D341Med (cell line): ENCODE measurements at regions not wholly inside any gene's neighbourhood (a gene's known extent, or its start where the extent isn't known, plus 50 kb on each side); places are given as distances from the start of the nearest gene placed in this dataset.
"Not testable (repeated sequence)": the region's sequence is repeated elsewhere in the genome, so short reads cannot be mapped to it uniquely, and the experiment has no call there.

Experiments
- DNase-seq: peaks from one replicate; pipeline ENCODE4 v3.0.0; 2012; ENCODE audit warnings: low spot score

DNA sequence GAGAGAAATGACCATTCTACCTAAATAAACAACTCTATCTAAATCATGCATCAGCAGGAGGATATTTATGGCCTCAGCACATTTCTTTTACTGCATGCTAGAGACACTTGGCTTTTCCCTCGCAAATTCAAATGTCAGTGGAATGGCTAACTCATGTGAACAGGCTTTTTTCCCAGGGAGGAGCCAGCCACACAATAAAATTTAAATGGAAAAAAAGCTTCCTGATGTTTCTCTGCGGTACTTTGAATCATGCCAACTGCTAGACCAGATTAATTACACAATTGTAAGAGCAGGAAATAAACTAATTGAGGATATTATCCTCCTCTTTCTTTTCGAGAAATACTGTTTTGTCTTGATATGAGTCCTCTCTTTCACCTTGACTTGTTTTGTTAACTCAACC, 676.3 kb downstream of the IRS1 start:
- no peak for DNase-seq

DNA sequence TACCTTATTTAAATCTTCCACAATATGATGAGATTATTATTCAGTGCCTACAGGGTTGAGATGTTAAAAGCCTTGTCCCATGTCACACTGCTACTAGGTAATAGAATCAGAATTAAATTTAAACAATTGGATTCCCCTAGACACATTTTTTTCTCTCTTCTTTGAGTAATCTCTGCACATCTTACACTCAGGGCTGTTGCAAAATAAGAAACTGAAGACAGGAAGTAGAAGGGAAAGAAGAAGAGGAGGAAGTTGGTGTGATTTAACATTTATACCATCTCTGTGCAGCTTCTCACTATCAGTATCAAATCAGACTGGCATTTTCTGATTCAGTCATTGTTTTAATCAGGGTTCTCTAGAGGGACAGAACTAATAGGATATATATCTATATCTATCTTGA, 677.6 kb downstream of the IRS1 start:
- no peak for DNase-seq

GRCh38 chr2:226121046-226121738, 678.4 kb downstream of the IRS1 start:
- DNase-seq: no peak

DNA sequence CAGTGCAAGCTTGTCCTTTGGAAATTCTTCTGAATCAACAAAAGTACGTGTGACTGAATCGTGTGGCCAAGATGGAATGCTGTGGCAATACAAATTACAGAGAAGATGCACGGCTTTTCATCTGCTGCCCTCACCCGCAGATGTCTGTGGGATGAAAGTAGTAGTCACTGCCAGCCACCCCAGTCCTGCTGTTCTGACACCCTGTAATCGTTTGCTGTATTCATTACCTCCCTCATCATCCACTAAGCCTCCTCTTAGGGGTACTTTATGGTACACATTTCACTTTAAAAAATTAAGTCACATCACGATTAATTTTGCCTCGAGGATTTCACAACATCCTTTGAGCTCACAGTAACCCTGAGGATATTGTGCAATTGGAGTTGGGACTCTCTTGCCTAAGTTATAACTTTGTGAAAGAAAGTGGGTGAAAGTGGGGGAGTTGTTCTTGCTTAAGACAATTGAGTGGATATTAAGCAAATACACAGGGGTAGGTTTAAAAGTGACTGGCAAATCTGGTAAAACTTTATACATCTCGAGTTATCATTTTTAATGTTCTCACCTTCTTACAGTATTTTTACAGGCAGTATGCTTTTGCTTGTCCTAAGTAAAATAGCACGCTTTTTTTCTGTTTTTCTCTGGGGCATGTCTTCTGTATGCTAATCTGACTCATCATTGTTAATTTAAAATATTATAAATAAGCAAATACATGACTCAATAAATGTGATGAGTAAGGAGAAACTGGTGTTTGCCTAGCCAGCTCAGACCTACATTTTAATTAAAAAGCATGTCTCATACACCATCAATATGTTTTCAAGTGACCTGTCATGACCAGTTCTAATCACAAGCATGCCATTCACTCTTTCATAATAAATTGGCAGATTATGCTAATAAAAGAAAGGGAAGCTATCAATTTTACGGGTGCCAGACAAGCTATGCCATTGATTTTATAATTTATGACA, 680.9 kb downstream of the IRS1 start:
- no peak for DNase-seq

DNA sequence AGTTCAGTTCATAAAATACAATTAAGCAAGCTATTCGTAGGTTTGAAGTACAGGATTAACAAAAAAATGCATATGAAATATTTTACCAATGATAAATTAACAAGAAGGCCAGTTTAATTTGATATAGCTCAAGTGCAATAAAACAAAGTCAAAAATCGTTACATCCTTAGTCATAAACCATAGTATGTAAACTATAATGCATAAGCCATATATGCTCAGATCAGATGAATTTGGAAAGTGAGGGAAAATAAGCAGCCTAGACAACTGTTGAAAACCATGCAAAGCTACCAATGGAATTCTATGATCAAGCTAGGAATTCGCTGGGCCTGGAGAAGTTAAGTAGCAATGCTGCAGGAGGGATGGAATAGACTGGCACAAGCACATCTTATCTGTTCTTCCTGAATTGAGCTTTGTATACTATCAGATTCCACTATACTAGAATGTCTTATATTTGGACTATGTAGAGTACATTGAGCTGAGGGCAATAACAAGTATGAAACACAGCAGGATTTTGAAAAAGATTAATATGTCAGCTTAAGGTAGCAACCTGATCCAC, 682.0 kb downstream of the IRS1 start:
- no peak for DNase-seq

GRCh38 chr2:226116346-226116745, 683.3 kb downstream of the IRS1 start:
- DNase-seq: no peak

DNA sequence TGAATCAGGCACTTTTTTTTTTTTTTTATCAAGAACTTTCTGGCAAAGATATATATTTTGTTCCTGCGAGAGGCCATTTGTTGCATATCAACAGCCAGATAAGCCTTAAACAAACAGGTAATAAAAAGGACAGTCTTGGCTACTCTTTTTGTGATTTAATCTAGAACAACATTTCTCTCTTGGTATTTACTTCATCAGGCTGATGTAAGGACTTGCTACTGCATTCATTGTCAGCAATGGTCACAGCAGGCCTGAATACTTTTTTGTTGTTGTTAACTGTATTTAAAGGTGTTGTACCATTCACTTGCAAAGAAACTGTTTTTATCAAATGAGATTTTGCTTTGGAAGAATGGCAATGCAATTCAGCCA, 683.8 kb downstream of the IRS1 start:
- no peak for DNase-seq

DNA sequence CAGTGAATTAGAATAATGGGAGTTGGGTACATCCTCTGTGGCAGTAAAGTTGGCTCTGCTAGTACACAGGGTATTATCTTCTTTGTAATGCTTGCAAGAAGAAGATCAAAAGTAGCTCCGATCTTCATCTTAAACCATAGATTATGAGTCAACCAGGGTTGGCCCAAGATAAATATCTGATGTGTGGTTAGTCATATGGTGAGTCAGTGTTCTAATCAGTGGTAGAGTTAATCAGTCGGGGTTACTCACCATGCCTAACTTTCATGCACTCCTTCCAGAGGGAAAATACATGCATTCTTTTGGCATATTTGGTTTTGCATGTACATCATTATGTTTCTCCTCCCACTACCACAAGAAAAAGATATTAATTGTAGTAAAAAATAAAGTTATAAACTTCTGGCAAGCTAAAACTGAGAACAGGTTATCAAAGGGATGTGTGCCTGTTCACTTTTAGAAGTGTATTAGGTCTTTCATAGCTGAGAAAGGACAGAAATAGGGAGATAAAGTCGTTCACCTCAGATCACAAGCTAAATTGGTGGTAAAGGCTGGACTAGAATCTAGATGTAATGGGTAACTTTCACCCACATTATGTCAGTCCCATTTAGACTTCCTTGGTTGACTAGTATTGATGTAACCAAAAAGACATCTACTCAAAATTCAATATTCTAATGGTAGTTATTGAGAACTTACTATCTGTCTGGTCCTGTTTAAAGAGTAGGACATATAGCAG, 684.4 kb downstream of the IRS1 start:
- no peak for DNase-seq

- DNase-seq: no peak
Measured at GRCh38 chr2:226114436-226114835, 685.2 kb downstream of the IRS1 start.

DNA sequence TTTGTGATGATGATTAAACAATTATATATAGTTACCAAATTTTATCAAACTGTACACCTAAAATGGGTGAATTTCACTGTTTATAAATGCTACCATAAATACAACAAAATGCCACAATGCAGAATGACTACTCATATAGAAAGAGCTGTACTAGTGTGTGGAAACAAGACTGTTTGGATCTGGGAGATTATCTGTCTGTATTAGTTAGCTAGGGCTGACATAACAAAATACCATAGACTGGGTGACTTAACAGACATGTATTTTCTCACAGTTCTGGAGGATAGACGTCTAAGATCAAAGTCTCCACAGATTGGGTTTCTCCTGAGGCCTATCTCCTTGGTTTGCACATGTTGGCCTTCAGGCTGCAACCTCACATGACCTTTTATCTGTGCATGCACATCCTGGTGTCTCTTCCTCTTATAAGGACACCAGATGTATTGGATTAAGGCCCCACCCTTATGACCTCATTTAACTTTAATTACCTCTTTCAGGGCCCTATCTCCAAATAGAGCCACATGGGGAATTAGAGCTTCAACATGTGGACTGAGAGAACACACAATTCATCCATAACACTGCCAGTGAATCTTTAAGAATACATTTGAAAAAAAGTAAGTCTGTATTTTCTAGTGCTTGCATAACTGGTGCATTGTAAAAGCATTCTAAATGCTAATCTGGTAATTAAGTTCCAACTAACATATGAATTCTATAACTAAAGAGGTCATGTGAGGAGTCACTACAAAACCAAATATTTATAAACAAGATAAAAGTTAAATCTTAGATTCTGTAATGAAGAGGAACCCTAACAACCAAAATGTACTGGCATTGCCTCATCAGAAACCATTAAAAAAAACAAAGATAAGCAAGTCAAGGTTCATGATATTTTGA, 699.6 kb downstream of the NYAP2 start:
- no peak for DNase-seq

GRCh38 chr2:226095058-226095457, 695.5 kb downstream of the NYAP2 start:
- no peak for DNase-seq

- DNase-seq: no peak
Measured at GRCh38 chr2:226093364-226093763, 693.9 kb downstream of the NYAP2 start.

DNA sequence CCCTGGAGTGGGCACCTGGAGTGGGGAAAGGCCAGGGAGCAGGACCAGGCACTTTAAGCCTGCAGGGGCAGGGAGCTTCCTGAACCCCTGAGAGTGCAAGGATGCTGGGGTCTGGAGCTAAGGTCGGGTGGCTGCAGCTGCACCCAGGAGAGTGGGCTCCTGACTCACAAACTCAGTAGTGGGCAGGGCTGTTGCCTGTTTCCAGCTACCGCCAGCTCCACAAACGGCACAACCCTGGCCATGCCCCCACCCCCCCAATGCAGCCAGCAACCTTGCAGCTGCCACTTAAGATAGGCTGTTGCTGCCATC, 688.8 kb downstream of the NYAP2 start:
- no peak for DNase-seq

- no peak for DNase-seq
Measured at GRCh38 chr2:226087505-226088365, 688.2 kb downstream of the NYAP2 start.

- no peak for DNase-seq
Measured at GRCh38 chr2:226087051-226087450, 687.5 kb downstream of the NYAP2 start.

- no peak for DNase-seq
Measured at GRCh38 chr2:226086190-226086589, 686.7 kb downstream of the NYAP2 start.

GRCh38 chr2:226085425-226085824, 685.9 kb downstream of the NYAP2 start:
- not testable (repeated sequence) for DNase-seq

GRCh38 chr2:226080334-226080733, 680.8 kb downstream of the NYAP2 start:
- DNase-seq: no peak

DNA sequence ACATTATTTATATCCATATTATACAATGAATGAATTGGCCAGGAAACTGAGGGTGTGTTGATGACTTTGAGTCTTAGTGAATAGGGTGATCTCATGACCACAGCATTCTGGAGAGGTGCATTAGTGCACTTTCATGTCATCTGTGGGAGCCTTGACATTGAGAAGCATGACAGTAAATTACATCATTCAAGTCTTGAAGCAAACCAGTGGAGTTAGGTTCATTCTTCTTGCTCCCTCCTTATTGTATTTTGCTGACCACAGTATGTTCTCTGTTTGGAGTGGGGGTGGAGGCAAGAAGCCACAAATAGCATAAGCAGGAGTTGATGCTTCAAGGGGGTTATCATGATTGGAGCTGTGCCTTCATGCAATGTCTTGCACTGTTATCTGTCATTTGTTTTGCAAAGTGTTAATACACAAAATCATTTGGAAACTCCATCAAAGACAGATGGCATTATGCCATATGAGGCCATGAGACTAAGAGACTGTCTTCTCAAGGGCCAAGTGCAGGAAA, 680.2 kb downstream of the NYAP2 start:
- no peak for DNase-seq

DNA sequence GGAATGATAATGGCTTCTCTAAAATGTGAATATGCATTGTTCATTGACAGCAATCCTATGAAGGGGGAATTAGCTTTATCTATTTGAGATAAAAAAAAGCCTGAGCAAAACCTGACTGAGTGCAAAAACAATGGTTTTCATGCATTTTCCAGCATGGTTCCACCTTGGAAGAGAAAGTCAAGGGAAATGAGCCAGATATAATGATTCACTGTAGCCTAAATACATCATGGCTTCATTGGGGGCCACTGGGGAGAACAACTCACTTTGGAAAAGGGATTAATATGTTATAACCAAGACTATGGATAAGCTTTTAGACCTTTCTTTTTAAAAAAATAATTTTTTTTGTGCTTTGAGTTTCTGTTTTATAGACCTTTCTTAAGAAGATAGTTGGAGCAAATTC, 679.7 kb downstream of the NYAP2 start:
- DNase-seq: no peak
